ENCODE measurements at regions not wholly inside any gene's neighbourhood (a gene's known extent, or its start where the extent isn't known, plus 50 kb on each side); places are given as distances from the start of the nearest gene placed in this dataset.

DNA sequence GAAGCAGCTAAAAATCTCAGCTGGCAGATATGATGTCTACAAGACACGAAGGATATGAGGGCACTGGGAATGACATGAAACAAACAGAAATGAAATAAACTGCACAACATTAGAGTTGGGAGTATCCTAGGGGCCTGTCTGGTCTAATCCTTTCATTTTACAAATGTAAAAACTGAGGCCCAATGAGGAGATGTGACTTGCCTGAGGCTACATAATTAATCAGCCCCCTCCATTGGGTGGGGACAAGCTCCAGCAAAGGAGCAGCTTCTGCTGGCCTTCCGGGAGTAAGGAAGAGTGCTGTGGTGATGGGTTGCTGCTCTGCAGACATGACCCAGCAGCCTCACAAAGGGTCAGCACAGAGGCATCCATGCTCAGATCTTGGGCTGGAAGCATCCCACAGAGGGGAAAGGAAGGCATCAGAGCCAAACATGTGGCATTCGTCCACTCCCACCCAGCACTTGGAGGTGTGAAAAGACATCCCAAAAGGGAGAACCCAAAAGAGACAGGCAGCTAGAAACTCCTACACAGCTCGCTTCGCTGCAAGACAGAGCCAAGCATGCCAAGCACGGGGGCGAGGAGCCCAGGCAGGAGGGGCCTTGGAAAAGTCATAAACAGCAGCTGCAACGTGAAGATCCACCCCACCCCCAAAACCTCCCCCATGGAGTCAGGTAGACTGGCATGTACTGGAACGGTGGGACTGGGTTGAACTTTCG lies 183.7 kb downstream of the UNC5CL start:
- H3K9me3 ChIP-seq (ENCODE audit: control insufficient read depth in 1 of 2, low read length in 2 of 2): no peaks in the 10 kb centered on the region
- no peak overlapping the region for H3K4me3 ChIP-seq (ENCODE audit: low read depth in 1 of 2, low read length in 2 of 2)
- no peak overlapping the region for H3K27ac ChIP-seq (ENCODE audit: low read depth, low read length)
- H3K4me1 ChIP-seq (ENCODE audit: control insufficient read depth in 1 of 2, insufficient read depth in 2 of 2, low read length in 2 of 2): no peaks in the 10 kb centered on the region
- no peaks in the 10 kb centered on the region for H3K27me3 ChIP-seq (ENCODE audit: control insufficient read depth in 1 of 2, insufficient read depth in 2 of 2, low read length in 2 of 2)
- no peak overlapping the region for H3K9ac ChIP-seq (ENCODE audit: low read depth in 1 of 2, low read length in 2 of 2)
- no peaks in the 10 kb centered on the region for H3K36me3 ChIP-seq (ENCODE audit: control insufficient read depth in 1 of 2, insufficient read depth in 2 of 2, low read length in 2 of 2)

GRCh38 chr6:40854592-40854991 lies 184.4 kb downstream of the UNC5CL start:
- H3K36me3 ChIP-seq (ENCODE audit: control insufficient read depth in 1 of 2, insufficient read depth in 2 of 2, low read length in 2 of 2): no peaks in the 10 kb centered on the region
- H3K9ac ChIP-seq (ENCODE audit: low read depth in 1 of 2, low read length in 2 of 2): no peak overlapping the region
- H3K4me3 ChIP-seq (ENCODE audit: low read depth in 1 of 2, low read length in 2 of 2): no peak overlapping the region
- no peaks in the 10 kb centered on the region for H3K27me3 ChIP-seq (ENCODE audit: control insufficient read depth in 1 of 2, insufficient read depth in 2 of 2, low read length in 2 of 2)
- no peaks in the 10 kb centered on the region for H3K4me1 ChIP-seq (ENCODE audit: control insufficient read depth in 1 of 2, insufficient read depth in 2 of 2, low read length in 2 of 2)
- no peak overlapping the region for H3K27ac ChIP-seq (ENCODE audit: low read depth, low read length)
- no peaks in the 10 kb centered on the region for H3K9me3 ChIP-seq (ENCODE audit: control insufficient read depth in 1 of 2, low read length in 2 of 2)

DNA sequence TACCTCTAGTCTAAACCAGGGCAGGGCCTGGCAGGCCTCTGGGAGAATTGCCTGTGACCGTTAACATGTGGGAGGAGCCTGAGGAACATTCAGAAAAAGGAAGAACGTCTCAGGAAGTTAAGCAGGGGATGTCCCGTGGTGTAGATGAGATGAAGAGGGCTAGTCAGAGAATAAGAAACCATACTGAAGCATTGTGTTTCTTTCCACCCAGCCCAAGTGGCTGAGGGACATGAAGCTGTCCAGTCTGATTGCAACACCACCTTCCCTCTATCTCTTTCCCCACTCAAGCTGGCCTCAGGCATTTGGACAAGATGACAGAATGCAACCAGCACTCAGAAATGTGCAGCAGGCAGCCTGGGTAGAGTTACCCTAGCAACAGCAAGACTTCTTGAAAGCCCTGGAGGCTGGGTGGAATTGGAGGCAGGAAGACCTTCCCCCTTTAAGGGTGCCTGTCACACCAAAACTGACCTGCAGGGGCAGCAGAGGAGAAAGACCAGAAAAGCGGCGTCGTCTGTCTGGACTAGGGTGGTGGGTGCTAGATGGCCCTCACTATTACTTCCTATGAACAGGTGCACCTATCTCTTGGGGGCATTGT lies 186.1 kb downstream of the UNC5CL start:
- Histone ChIP-seq H3K27me3 (ENCODE audit: control insufficient read depth in 1 of 2, insufficient read depth in 2 of 2, low read length in 2 of 2) (no peaks in the 10 kb centered on the region), H3K27ac (ENCODE audit: low read depth, low read length) (no peak overlapping the region), H3K4me1 (ENCODE audit: control insufficient read depth in 1 of 2, insufficient read depth in 2 of 2, low read length in 2 of 2) (no peaks in the 10 kb centered on the region), H3K9ac (ENCODE audit: low read depth in 1 of 2, low read length in 2 of 2) (no peak overlapping the region), H3K4me3 (ENCODE audit: low read depth in 1 of 2, low read length in 2 of 2) (no peak overlapping the region), H3K36me3 (ENCODE audit: control insufficient read depth in 1 of 2, insufficient read depth in 2 of 2, low read length in 2 of 2) (no peaks in the 10 kb centered on the region), H3K9me3 (ENCODE audit: control insufficient read depth in 1 of 2, low read length in 2 of 2) (no peaks in the 10 kb centered on the region)

GRCh38 chr6:40849546-40849945 lies 189.5 kb downstream of the UNC5CL start:
- no peak overlapping the region for H3K9ac ChIP-seq (ENCODE audit: low read depth in 1 of 2, low read length in 2 of 2)
- H3K4me1 ChIP-seq (ENCODE audit: control insufficient read depth in 1 of 2, insufficient read depth in 2 of 2, low read length in 2 of 2): no peaks in the 10 kb centered on the region
- H3K27me3 ChIP-seq (ENCODE audit: control insufficient read depth in 1 of 2, insufficient read depth in 2 of 2, low read length in 2 of 2): peaks cover 0 to 5% of the 10 kb centered on the region in 2 donors
- H3K27ac ChIP-seq (ENCODE audit: low read depth, low read length): no peak overlapping the region
- H3K4me3 ChIP-seq (ENCODE audit: low read depth in 1 of 2, low read length in 2 of 2): no peak overlapping the region
- H3K36me3 ChIP-seq (ENCODE audit: control insufficient read depth in 1 of 2, insufficient read depth in 2 of 2, low read length in 2 of 2): no peaks in the 10 kb centered on the region
- no peaks in the 10 kb centered on the region for H3K9me3 ChIP-seq (ENCODE audit: control insufficient read depth in 1 of 2, low read length in 2 of 2)

DNA sequence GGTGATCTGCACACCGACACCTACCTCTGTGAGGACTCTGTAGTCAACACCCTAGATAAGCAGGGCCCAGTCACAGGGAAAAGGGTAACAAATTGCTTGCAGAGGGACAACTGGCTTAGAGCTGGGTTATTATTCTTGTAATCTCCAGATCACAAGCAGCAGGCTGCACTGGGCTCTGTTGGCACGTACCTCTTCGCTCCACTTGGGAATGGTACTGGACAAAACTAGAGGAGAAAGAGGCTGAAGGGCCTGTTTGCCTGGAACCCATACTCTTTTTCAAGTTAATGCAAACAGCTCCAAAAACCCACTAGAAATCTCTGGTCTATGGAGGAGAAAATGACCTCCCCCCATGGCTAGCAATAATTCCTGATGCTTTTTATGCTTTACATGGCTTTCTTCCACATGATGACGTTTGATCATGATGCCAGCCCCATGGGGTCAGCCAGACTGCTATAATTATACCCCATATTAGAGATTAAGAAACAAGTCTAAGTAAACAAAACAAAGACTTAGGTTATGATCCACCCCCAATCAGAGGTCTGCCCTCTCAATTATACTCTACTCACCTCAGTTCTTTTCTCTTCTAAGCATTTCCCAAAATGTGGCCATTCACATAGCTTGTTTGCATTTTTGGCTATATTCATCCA lies 190.0 kb downstream of the UNC5CL start:
- no peak overlapping the region for H3K9ac ChIP-seq (ENCODE audit: low read depth in 1 of 2, low read length in 2 of 2)
- H3K9me3 ChIP-seq (ENCODE audit: control insufficient read depth in 1 of 2, low read length in 2 of 2): no peaks in the 10 kb centered on the region
- H3K27me3 ChIP-seq (ENCODE audit: control insufficient read depth in 1 of 2, insufficient read depth in 2 of 2, low read length in 2 of 2): peaks cover 0 to 5% of the 10 kb centered on the region in 2 donors
- H3K4me1 ChIP-seq (ENCODE audit: control insufficient read depth in 1 of 2, insufficient read depth in 2 of 2, low read length in 2 of 2): no peaks in the 10 kb centered on the region
- no peak overlapping the region for H3K27ac ChIP-seq (ENCODE audit: low read depth, low read length)
- no peaks in the 10 kb centered on the region for H3K36me3 ChIP-seq (ENCODE audit: control insufficient read depth in 1 of 2, insufficient read depth in 2 of 2, low read length in 2 of 2)
- no peak overlapping the region for H3K4me3 ChIP-seq (ENCODE audit: low read depth in 1 of 2, low read length in 2 of 2)

DNA sequence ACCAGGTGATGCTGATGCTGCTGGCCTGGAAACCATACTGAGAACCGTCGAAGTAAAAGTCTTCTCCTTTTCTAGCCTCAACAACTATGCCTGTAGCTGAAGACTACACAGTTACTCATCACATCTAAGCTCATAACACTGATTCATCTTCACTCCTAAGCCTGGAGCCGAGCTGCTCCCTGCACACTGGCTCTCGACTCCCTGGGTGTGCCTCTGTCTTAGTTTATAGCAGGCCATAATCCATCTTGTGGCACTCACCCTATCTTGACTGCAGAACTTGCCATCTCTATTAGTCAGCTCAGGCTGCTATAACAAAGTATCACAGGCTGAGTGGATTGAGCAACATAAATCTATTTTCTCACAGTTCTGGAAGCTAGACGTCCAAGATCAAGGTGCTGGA lies 191.0 kb downstream of the UNC5CL start:
- Histone ChIP-seq H3K36me3 (ENCODE audit: control insufficient read depth in 1 of 2, insufficient read depth in 2 of 2, low read length in 2 of 2) (no peaks in the 10 kb centered on the region), H3K9me3 (ENCODE audit: control insufficient read depth in 1 of 2, low read length in 2 of 2) (no peaks in the 10 kb centered on the region), H3K27me3 (ENCODE audit: control insufficient read depth in 1 of 2, insufficient read depth in 2 of 2, low read length in 2 of 2) (peaks cover 0 to 5% of the 10 kb centered on the region in 2 donors), H3K4me3 (ENCODE audit: low read depth in 1 of 2, low read length in 2 of 2) (no peak overlapping the region), H3K27ac (ENCODE audit: low read depth, low read length) (no peak overlapping the region), H3K9ac (ENCODE audit: low read depth in 1 of 2, low read length in 2 of 2) (no peak overlapping the region), H3K4me1 (ENCODE audit: control insufficient read depth in 1 of 2, insufficient read depth in 2 of 2, low read length in 2 of 2) (no peaks in the 10 kb centered on the region)

- no peaks in the 10 kb centered on the region for H3K9me3 ChIP-seq (ENCODE audit: control insufficient read depth in 1 of 2, low read length in 2 of 2)
- peaks cover 4 to 5% of the 10 kb centered on the region in 2 donors for H3K27me3 ChIP-seq (ENCODE audit: control insufficient read depth in 1 of 2, insufficient read depth in 2 of 2, low read length in 2 of 2)
- no peak overlapping the region for H3K4me3 ChIP-seq (ENCODE audit: low read depth in 1 of 2, low read length in 2 of 2)
- no peak overlapping the region for H3K9ac ChIP-seq (ENCODE audit: low read depth in 1 of 2, low read length in 2 of 2)
- no peak overlapping the region for H3K27ac ChIP-seq (ENCODE audit: low read depth, low read length)
- no peaks in the 10 kb centered on the region for H3K36me3 ChIP-seq (ENCODE audit: control insufficient read depth in 1 of 2, insufficient read depth in 2 of 2, low read length in 2 of 2)
- no peaks in the 10 kb centered on the region for H3K4me1 ChIP-seq (ENCODE audit: control insufficient read depth in 1 of 2, insufficient read depth in 2 of 2, low read length in 2 of 2)
Observed at GRCh38 chr6:40845553-40845952, 193.5 kb downstream of the UNC5CL start.

GRCh38 chr6:40844246-40844645 lies 194.8 kb downstream of the UNC5CL start:
- no peak overlapping the region for H3K27ac ChIP-seq (ENCODE audit: low read depth, low read length)
- H3K9ac ChIP-seq (ENCODE audit: low read depth in 1 of 2, low read length in 2 of 2): no peak overlapping the region
- H3K4me1 ChIP-seq (ENCODE audit: control insufficient read depth in 1 of 2, insufficient read depth in 2 of 2, low read length in 2 of 2): no peaks in the 10 kb centered on the region
- no peaks in the 10 kb centered on the region for H3K36me3 ChIP-seq (ENCODE audit: control insufficient read depth in 1 of 2, insufficient read depth in 2 of 2, low read length in 2 of 2)
- no peaks in the 10 kb centered on the region for H3K9me3 ChIP-seq (ENCODE audit: control insufficient read depth in 1 of 2, low read length in 2 of 2)
- no peak overlapping the region for H3K4me3 ChIP-seq (ENCODE audit: low read depth in 1 of 2, low read length in 2 of 2)
- peaks cover 5% of the 10 kb centered on the region in 2 donors for H3K27me3 ChIP-seq (ENCODE audit: control insufficient read depth in 1 of 2, insufficient read depth in 2 of 2, low read length in 2 of 2)

GRCh38 chr6:40841721-40842120 lies 197.3 kb downstream of the UNC5CL start:
- H3K27me3 ChIP-seq (ENCODE audit: control insufficient read depth in 1 of 2, insufficient read depth in 2 of 2, low read length in 2 of 2): peaks cover 6 to 7% of the 10 kb centered on the region in 2 donors
- H3K4me3 ChIP-seq (ENCODE audit: low read depth in 1 of 2, low read length in 2 of 2): no peak overlapping the region
- no peaks in the 10 kb centered on the region for H3K36me3 ChIP-seq (ENCODE audit: control insufficient read depth in 1 of 2, insufficient read depth in 2 of 2, low read length in 2 of 2)
- no peaks in the 10 kb centered on the region for H3K9me3 ChIP-seq (ENCODE audit: control insufficient read depth in 1 of 2, low read length in 2 of 2)
- H3K27ac ChIP-seq (ENCODE audit: low read depth, low read length): no peak overlapping the region
- H3K4me1 ChIP-seq (ENCODE audit: control insufficient read depth in 1 of 2, insufficient read depth in 2 of 2, low read length in 2 of 2): no peaks in the 10 kb centered on the region
- no peak overlapping the region for H3K9ac ChIP-seq (ENCODE audit: low read depth in 1 of 2, low read length in 2 of 2)

DNA sequence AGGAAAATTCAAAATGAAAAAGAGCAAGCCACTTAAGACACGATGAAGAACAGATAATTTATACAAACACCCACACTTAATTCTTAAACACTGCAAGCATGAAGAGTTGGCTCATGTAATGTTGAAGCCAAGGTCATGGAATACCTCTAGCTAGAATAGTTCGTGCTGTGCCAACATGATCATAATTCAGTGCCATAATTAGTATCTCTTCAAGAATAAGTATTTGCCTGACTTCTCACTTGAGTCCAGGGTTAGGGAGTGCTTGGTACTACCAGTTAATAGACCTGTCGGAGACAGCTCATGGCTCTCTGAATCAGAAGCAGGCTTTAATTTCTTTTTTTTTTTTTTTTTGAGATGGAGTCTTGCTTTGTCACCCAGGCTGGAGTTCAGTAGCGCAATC lies 206.3 kb downstream of the UNC5CL start:
- H3K4me1 ChIP-seq (ENCODE audit: control insufficient read depth in 1 of 2, insufficient read depth in 2 of 2, low read length in 2 of 2): no peaks in the 10 kb centered on the region
- H3K9me3 ChIP-seq (ENCODE audit: control insufficient read depth in 1 of 2, low read length in 2 of 2): no peaks in the 10 kb centered on the region
- no peak overlapping the region for H3K4me3 ChIP-seq (ENCODE audit: low read depth in 1 of 2, low read length in 2 of 2)
- peaks cover 0 to 20% of the 10 kb centered on the region in 2 donors for H3K27me3 ChIP-seq (ENCODE audit: control insufficient read depth in 1 of 2, insufficient read depth in 2 of 2, low read length in 2 of 2)
- no peaks in the 10 kb centered on the region for H3K36me3 ChIP-seq (ENCODE audit: control insufficient read depth in 1 of 2, insufficient read depth in 2 of 2, low read length in 2 of 2)
- no peak overlapping the region for H3K9ac ChIP-seq (ENCODE audit: low read depth in 1 of 2, low read length in 2 of 2)
- H3K27ac ChIP-seq (ENCODE audit: low read depth, low read length): no peak overlapping the region

Data from duodenal mucosa (tissue), 2 donors.